Fibroblast of lung (primary cell): ENCODE measurements at regions not wholly inside any gene's neighbourhood (a gene's known extent, or its start where the extent isn't known, plus 50 kb on each side); places are given as distances from the start of the nearest gene placed in this dataset.
"Not testable (repeated sequence)": the region's sequence is repeated elsewhere in the genome, so short reads cannot be mapped to it uniquely, and the experiment has no call there.

Experiments
- DNase-seq, 2 donors: peaks; one replicate each; pipeline versions ENCODE4 v3.0.0 to v3.0.0-alpha.2; 2010; ENCODE audit warnings: low read depth in 2 of 2
- H2AFZ ChIP-seq: 2 replicates; pipeline ENCODE4 v1.5.1; 2012; ENCODE audit warnings: low read length, control low read depth, inconsistent platforms
- H3K27ac ChIP-seq: 2 replicates; pipeline ENCODE4 v1.5.1; 2011; ENCODE audit warnings: low read length, control low read depth; ENCODE audit not compliant: insufficient read depth
- H3K27me3 ChIP-seq: 2 replicates; pipeline ENCODE4 v1.5.1; 2011; ENCODE audit warnings: mild to moderate bottlenecking, low read length; ENCODE audit not compliant: control insufficient read depth, insufficient read depth
- H3K36me3 ChIP-seq: 2 replicates; pipeline ENCODE4 v1.5.1; 2011; ENCODE audit warnings: low read length; ENCODE audit not compliant: control insufficient read depth, insufficient read depth
- H3K4me1 ChIP-seq: 2 replicates; pipeline ENCODE4 v1.5.1; 2011; ENCODE audit warnings: low read length; ENCODE audit not compliant: control insufficient read depth, insufficient read depth; ENCODE audit errors: extremely low read depth
- H3K4me2 ChIP-seq: 2 replicates; pipeline ENCODE4 v1.5.1; 2011; ENCODE audit warnings: low read length, control low read depth; ENCODE audit not compliant: insufficient read depth; ENCODE audit errors: extremely low read depth
- H3K4me3 ChIP-seq, 4 experiments: fragments of 200-600 bp in 1 of 4; sonication (generic) in 1 of 4; replicated peaks in 1 of 4; 2 replicates each; pipeline ENCODE4 v1.5.1; 2011 to 2016; ENCODE audit warnings: low read length in 4 of 4, low read depth in 3 of 4, mild to moderate bottlenecking in 3 of 4, control low read depth in 2 of 4, inconsistent platforms in 1 of 4, mixed read lengths in 1 of 4; ENCODE audit not compliant: insufficient read depth in 1 of 4; ENCODE audit errors: control extremely low read depth in 1 of 4
- H3K79me2 ChIP-seq: 2 replicates; pipeline ENCODE4 v1.5.1; 2012; ENCODE audit warnings: mild to moderate bottlenecking, low read length, inconsistent platforms; ENCODE audit not compliant: control insufficient read depth, insufficient read depth
- H3K9ac ChIP-seq: 2 replicates; pipeline ENCODE4 v1.5.1; 2011; ENCODE audit warnings: mild to moderate bottlenecking, low read length, control low read depth; ENCODE audit not compliant: insufficient read depth
- H3K9me3 ChIP-seq: 2 replicates; pipeline ENCODE4 v1.5.1; 2012; ENCODE audit warnings: low read depth, low read length; ENCODE audit not compliant: control insufficient read depth, insufficient read depth
- H4K20me1 ChIP-seq: 2 replicates; pipeline ENCODE4 v1.5.1; 2011; ENCODE audit warnings: low read length; ENCODE audit not compliant: control insufficient read depth, insufficient read depth; ENCODE audit errors: extremely low read depth
- CTCF ChIP-seq, 2 donors: IDR thresholded peaks in 1 of 2; conservative IDR thresholded peaks in 1 of 2; 1 replicate in 1 of 2; 2 replicates in 1 of 2; pipeline ENCODE4 v1.5.1; 2011 to 2012; ENCODE audit warnings: low read length in 2 of 2, control low read depth in 1 of 2, inconsistent platforms in 1 of 2, low read depth in 1 of 2, mild to moderate bottlenecking in 1 of 2
- EZH2 ChIP-seq: IDR thresholded peaks from 2 replicates; pipeline ENCODE4 v1.5.1; 2012; ENCODE audit warnings: low read length, control low read depth, mild to moderate bottlenecking; ENCODE audit errors: missing control alignments

GRCh38 chr7:46908770-46909169 lies 673.1 kb downstream of the TNS3 start:
- Histone ChIP-seq H3K4me2 (peak overlapping the region; percentile 1), H3K27me3 (no peaks in the 10 kb centered on the region), H3K36me3 (no peaks in the 10 kb centered on the region), H3K79me2 (no peaks in the 10 kb centered on the region), H3K27ac (peak overlapping the region; percentile 34), H4K20me1 (no peaks in the 10 kb centered on the region), H3K9me3 (no peaks in the 10 kb centered on the region), H3K4me1 (peaks cover 9% of the 10 kb centered on the region), H2AFZ (no peak overlapping the region), H3K9ac (no peak overlapping the region), H3K4me3 (no peak overlapping the region)
- TF ChIP-seq EZH2 (no peak), CTCF (conservative IDR thresholded peaks at IDR 0.05 in 1 of 2, IDR thresholded peaks at IDR 0.05 in 1 of 2; ENCODE audit: low read depth in 1 of 2, low read length in 2 of 2) (no peak)
- DNase-seq, result peak; percentile 87 to 91

- H3K27me3 ChIP-seq, H4K20me1 ChIP-seq, H3K4me2 ChIP-seq, DNase-seq, H3K9ac ChIP-seq, H3K4me1 ChIP-seq, H3K9me3 ChIP-seq, H2AFZ ChIP-seq, H3K27ac ChIP-seq, H3K36me3 ChIP-seq, H3K79me2 ChIP-seq, H3K4me3 ChIP-seq: not testable (repeated sequence)
These were observed 677.4 kb downstream of the TNS3 start for GRCh38 chr7:46904523-46904922.

- Histone ChIP-seq H3K4me3 (no peak overlapping the region), H4K20me1 (no peaks in the 10 kb centered on the region), H3K27ac (no peak overlapping the region), H3K4me2 (no peak overlapping the region), H3K27me3 (no peaks in the 10 kb centered on the region), H3K36me3 (no peaks in the 10 kb centered on the region), H3K79me2 (no peaks in the 10 kb centered on the region), H3K9ac (no peak overlapping the region), H3K9me3 (no peaks in the 10 kb centered on the region), H2AFZ (no peak overlapping the region), H3K4me1 (no peaks in the 10 kb centered on the region)
- no peak for DNase-seq
- TF ChIP-seq EZH2 (no peak), CTCF (conservative IDR thresholded peaks at IDR 0.05 in 1 of 2, IDR thresholded peaks at IDR 0.05 in 1 of 2; ENCODE audit: low read depth in 1 of 2, low read length in 2 of 2) (no peak)
These were observed 679.4 kb downstream of the TNS3 start for GRCh38 chr7:46902463-46902862.
